ENCODE measurements at regions not wholly inside any gene's neighbourhood (a gene's known extent, or its start where the extent isn't known, plus 50 kb on each side); places are given as distances from the start of the nearest gene placed in this dataset.

GRCh38 chr3:184508938-184509337 lies 52.6 kb upstream of the EPHB3 start:
- no peak for DNase-seq (ENCODE audit: low read depth)

DNA sequence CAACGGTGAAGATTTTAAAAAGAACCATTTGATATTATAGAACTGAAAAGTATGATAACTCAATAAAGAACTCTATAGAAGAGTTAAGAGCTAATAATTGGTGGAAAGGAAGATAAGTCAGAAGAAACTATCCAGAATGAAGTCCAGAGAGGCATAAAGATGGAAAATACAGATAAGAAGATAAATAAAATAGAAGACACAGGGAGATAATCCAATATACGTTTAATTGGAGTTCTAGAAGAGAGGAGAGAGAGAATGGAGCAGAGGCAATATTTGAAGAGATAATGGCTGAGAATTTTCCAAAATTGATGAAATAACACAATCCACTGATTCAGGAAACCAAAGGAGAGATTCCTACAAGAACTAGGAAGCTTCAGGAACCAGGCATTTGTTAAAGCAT lies 49.8 kb upstream of the EPHB3 start:
- no peak for DNase-seq (ENCODE audit: low read depth)

Measured in ELR (cell line).